Epithelial cell of esophagus (primary cell): ENCODE measurements at regions not wholly inside any gene's neighbourhood (a gene's known extent, or its start where the extent isn't known, plus 50 kb on each side); places are given as distances from the start of the nearest gene placed in this dataset.

Experiments used
- DNase-seq: peaks from one replicate; pipeline ENCODE4 v3.0.0; 2010; ENCODE audit warnings: low read depth
- H3K4me3 ChIP-seq: 2 replicates; pipeline ENCODE4 v1.5.1; 2011; ENCODE audit warnings: mild to moderate bottlenecking, low read length, control low read depth
- TF ChIP-seq, protein P1 (sequence below): IDR thresholded peaks from 2 replicates; pipeline ENCODE4 v1.5.1; 2011; ENCODE audit warnings: low read depth, mild to moderate bottlenecking, low read length, control low read depth, inconsistent platforms; ENCODE audit not compliant: insufficient read depth; ENCODE audit errors: missing control alignments

DNA sequence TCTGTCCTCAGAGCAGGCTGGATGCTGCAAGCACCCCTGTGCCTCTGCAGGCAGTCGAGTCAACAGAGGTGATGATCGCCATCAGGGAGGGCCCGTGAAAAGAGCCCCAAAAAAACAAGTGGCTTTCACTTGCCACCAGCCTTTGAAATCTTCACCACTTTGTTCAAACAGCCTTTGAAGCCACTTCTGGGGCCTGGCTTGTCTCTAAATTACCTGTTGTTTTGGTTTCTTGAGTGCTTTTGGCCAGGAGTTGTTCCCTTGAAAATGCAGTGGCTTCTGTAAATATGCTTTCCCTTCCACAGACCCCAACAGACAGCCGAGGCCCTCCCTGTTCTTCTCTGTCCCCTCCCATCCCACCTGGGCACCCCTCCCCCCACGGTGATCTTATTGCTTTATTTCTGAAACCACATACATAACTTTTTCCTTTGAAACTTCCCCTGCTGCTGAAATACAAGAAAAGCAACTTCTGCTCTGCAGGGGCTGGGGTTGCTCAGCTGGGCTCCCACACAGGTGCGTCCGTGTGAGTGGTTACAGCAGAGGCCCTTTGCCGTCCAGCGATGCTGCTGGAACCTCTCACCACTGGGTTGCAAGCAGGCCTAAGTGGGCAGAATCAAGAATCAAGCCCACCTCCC, 283.8 kb upstream of the SHH start:
- TF ChIP-seq, protein P1, sequence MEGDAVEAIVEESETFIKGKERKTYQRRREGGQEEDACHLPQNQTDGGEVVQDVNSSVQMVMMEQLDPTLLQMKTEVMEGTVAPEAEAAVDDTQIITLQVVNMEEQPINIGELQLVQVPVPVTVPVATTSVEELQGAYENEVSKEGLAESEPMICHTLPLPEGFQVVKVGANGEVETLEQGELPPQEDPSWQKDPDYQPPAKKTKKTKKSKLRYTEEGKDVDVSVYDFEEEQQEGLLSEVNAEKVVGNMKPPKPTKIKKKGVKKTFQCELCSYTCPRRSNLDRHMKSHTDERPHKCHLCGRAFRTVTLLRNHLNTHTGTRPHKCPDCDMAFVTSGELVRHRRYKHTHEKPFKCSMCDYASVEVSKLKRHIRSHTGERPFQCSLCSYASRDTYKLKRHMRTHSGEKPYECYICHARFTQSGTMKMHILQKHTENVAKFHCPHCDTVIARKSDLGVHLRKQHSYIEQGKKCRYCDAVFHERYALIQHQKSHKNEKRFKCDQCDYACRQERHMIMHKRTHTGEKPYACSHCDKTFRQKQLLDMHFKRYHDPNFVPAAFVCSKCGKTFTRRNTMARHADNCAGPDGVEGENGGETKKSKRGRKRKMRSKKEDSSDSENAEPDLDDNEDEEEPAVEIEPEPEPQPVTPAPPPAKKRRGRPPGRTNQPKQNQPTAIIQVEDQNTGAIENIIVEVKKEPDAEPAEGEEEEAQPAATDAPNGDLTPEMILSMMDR: no peak
- DNase-seq: no peak

DNA sequence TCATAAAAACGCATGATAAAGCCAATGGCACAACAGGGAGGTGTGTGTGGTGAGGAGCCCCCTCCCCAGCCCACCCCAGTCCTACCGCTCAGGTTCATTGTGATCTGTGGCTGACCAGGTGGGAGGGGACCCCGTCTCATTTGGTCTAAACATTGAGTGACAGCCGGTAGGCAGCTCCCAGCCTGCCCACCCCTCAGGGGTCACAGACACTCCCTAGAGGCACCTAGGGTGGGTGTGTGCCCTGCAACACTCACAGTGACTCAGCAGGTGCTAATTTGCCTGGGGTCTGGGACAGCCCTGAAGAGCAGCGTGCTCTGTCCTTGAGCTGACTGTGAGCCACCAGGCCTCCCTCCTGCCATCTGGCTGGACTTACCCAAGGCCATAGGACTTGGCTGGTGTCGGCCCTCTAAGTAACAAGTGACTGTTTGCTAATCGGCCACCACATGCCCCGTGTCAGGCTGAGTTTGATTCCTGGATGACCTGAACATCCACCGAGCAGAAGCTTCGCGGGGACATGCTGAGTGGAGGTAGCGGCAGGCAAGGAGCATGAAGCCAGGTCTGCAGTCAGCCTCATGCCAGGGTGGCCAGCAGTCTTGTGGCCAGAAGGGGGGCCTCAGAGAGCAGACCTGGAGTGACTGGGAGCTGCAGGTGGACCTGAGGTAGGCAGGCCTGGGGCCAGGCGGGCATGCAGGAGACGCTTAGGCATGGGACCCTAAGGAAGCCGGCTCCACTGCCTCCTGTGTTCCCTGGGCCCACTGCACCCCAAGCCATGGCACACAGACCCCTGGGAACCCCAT, 282.3 kb upstream of the SHH start:
- TF ChIP-seq, protein P1: no peak
- no peak for DNase-seq

More for the DNA sequence above, 283.8 kb upstream of the SHH start:
- H3K4me3 ChIP-seq: no peak overlapping the region

DNA sequence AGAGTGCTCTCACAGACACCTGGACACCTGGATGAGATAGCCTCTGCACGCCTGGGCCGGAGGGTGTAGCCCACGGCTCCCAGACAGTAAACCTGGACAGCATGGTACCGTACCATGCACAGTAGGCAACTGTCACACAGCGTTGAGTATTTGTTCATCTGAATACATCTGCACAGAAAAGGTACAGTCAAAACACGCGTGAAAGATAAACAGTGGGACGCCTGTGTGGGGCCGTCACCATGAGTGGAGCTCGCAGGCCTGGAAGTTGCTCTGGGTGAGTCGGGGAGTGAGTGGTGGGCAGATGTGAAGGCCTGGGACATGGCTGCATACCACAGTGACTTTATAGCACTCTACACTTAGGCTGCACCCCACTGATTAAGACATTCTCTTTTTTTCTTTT, 280.0 kb upstream of the SHH start:
- DNase-seq: no peak
- no peak overlapping the region for H3K4me3 ChIP-seq
- TF ChIP-seq, protein P1: no peak

More for the DNA sequence above, 282.3 kb upstream of the SHH start:
- no peak overlapping the region for H3K4me3 ChIP-seq

DNA sequence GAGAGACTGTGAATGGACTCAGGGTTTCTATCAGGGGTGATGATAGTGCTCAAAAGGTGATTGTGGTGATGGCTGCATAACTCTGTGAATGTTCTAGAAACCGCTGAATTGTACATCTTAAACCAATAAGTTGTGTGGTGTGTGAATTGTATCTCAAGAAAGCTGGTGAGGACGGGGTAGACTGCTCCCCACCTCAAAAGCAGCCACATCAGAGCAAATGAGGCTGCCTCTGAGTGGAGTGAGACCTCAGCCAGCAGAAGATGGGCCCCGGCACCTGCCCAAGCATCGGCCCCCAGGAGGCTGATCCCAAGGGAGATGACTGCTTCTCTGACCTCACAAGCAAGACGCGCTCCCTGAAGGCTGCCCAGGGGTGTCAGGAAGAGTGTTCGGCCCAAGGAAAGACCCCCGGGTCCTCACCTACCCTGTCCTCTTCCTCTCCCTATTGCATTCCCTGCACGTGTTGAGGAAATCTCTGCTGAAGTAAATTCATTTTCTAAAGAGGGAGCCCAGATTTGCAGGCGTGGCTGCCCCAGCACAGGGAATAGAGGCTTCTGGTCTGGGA, 279.3 kb upstream of the SHH start:
- TF ChIP-seq, protein P1: no peak
- no peak for DNase-seq
- H3K4me3 ChIP-seq: no peak overlapping the region

DNA sequence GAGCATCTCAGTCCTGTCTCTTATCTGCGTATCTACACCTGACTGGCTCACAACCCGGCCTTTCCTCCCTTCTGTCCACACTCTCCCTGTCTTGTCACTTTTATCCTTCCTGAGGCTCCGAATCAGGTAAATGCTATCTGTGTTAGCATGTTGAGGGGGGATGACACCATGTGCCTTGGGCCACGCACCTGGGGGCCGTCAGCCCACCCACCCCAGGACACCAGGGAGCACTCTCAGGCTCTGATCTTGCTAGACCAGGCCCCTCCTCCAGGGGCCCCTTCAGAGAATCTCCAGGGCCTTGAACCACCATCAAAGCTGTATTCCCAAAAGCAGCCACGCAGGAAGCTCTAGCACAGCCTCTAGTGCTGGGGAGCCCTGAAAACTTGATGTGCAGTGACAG, 278.7 kb upstream of the SHH start:
- no peak for DNase-seq
- no peak overlapping the region for H3K4me3 ChIP-seq
- TF ChIP-seq, protein P1: no peak

DNA sequence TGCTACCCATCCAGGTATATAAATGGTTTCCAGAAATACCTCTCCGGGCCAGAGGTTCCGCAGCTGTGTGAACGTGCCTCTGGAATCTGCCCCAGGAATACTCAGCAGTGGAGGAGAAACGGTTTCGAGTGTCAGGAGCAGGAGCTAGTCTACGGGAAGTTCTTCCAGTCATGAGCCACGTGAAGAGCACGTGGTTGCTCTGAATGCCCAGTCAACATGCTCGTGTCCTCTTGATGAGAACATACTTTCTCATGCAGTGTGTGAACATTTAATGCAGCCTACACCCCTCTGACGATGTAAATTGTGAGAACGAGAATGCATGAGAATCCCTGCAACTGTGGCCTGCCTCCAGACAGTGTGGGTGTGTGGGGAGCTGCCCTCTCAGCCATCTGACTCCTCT, 277.0 kb upstream of the SHH start:
- TF ChIP-seq, protein P1: no peak
- H3K4me3 ChIP-seq: no peak overlapping the region
- no peak for DNase-seq
